KMS-11 (cell line): ENCODE measurements at regions not wholly inside any gene's neighbourhood (a gene's known extent, or its start where the extent isn't known, plus 50 kb on each side); places are given as distances from the start of the nearest gene placed in this dataset.

Source experiments
- H2AFZ ChIP-seq: fragments of 200-600 bp; sonication (generic); 2 replicates; pipeline ENCODE4 v1.6.1; 2016; ENCODE audit warnings: antibody characterized with exemption, mixed run types, low read depth
- H3K27ac ChIP-seq: fragments of 200-600 bp; sonication (generic); 2 replicates; pipeline ENCODE4 v1.6.1; 2016; ENCODE audit warnings: mild to moderate bottlenecking, mixed run types
- H3K27me3 ChIP-seq: fragments of 200-600 bp; sonication (generic); 2 replicates; pipeline ENCODE4 v1.6.1; 2017; ENCODE audit warnings: mild to moderate bottlenecking, low read depth, mixed run types, moderate library complexity; ENCODE audit not compliant: insufficient read depth
- H3K36me3 ChIP-seq: fragments of 200-600 bp; sonication (generic); 2 replicates; pipeline ENCODE4 v1.6.1; 2017; ENCODE audit warnings: mild to moderate bottlenecking, mixed run types; ENCODE audit not compliant: insufficient read depth
- H3K4me1 ChIP-seq: fragments of 200-600 bp; sonication (generic); 2 replicates; pipeline ENCODE4 v1.6.1; 2016; ENCODE audit warnings: mild to moderate bottlenecking, low read depth, mixed run types; ENCODE audit not compliant: poor library complexity, severe bottlenecking
- H3K4me2 ChIP-seq: fragments of 200-600 bp; sonication (generic); 2 replicates; pipeline ENCODE4 v1.7.0; 2016; ENCODE audit warnings: mild to moderate bottlenecking, mixed run types
- H3K4me3 ChIP-seq: fragments of 200-600 bp; sonication (generic); IDR thresholded peaks from 2 replicates; pipeline ENCODE4 v1.6.1; 2017; ENCODE audit warnings: low read depth, low read length, mixed read lengths; ENCODE audit not compliant: insufficient read depth
- H3K79me2 ChIP-seq: fragments of 200-600 bp; sonication (generic); 2 replicates; pipeline ENCODE4 v1.6.1; 2016; ENCODE audit warnings: low read depth, mixed run types; ENCODE audit not compliant: insufficient read depth
- H3K9ac ChIP-seq: fragments of 200-600 bp; sonication (generic); 2 replicates; pipeline ENCODE4 v1.6.1; 2016; ENCODE audit warnings: mild to moderate bottlenecking, mixed run types
- H4K20me1 ChIP-seq: fragments of 200-600 bp; sonication (generic); 2 replicates; pipeline ENCODE4 v1.6.1; 2016; ENCODE audit warnings: mild to moderate bottlenecking, mixed run types; ENCODE audit not compliant: insufficient read depth
- TF ChIP-seq, protein P1 (sequence below): fragments of 200-600 bp; sonication (generic); conservative IDR thresholded peaks from 2 replicates; pipeline ENCODE4 v1.6.1; 2017; ENCODE audit warnings: low read depth, mild to moderate bottlenecking, antibody characterized with exemption, low read length, moderate library complexity, mixed read lengths

DNA sequence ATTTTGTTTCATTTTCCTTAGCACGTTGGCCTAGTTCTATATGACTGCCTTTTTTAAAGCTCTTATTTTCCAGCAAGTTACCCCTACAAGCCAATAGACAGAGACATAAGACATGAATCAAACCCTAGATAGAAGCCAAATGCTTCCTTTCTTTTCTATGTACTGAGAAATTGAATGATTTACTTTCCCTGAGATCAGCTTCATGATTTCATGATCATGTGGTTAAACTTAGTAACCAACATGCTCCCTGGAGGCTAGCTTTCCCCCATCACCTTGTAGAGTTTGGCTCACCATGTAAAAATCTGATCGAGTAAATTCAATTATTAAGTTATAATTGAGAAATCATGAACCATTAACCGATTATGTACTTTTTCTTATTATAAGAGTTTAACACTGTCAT lies 148.1 kb upstream of the LRIG3 start:
- Histone ChIP-seq H3K4me3 (no peak overlapping the region), H3K27me3 (no peaks in the 10 kb centered on the region), H3K79me2 (no peaks in the 10 kb centered on the region), H3K27ac (no peak overlapping the region), H3K36me3 (no peaks in the 10 kb centered on the region), H2AFZ (no peak overlapping the region), H3K9ac (no peak overlapping the region), H3K4me2 (no peak overlapping the region), H3K4me1 (peaks cover 21% of the 10 kb centered on the region), H4K20me1 (no peaks in the 10 kb centered on the region)
- TF ChIP-seq, protein P1, sequence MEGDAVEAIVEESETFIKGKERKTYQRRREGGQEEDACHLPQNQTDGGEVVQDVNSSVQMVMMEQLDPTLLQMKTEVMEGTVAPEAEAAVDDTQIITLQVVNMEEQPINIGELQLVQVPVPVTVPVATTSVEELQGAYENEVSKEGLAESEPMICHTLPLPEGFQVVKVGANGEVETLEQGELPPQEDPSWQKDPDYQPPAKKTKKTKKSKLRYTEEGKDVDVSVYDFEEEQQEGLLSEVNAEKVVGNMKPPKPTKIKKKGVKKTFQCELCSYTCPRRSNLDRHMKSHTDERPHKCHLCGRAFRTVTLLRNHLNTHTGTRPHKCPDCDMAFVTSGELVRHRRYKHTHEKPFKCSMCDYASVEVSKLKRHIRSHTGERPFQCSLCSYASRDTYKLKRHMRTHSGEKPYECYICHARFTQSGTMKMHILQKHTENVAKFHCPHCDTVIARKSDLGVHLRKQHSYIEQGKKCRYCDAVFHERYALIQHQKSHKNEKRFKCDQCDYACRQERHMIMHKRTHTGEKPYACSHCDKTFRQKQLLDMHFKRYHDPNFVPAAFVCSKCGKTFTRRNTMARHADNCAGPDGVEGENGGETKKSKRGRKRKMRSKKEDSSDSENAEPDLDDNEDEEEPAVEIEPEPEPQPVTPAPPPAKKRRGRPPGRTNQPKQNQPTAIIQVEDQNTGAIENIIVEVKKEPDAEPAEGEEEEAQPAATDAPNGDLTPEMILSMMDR, result no peak

DNA sequence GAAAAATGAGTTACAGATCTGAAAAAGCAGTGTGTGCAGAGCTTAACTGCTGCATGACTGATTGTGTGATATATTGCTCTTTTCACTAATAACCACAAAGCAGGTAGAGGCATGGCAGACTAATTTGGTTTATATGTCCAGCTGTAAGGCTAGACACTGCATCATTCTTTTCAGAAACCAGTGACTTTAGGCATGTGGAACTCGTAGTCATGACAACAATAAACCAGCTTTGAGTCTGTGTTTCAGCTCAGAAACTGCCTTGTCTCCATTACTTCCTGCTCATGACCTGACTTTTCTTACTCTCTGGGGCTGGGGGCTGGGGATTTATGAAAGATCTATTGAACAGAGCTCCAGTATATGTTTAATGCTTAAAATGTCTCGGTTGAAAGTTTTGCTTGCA lies 146.8 kb upstream of the LRIG3 start:
- Histone ChIP-seq H3K9ac (no peak overlapping the region), H3K36me3 (no peaks in the 10 kb centered on the region), H3K4me1 (peaks cover 21% of the 10 kb centered on the region), H3K79me2 (no peaks in the 10 kb centered on the region), H3K27me3 (no peaks in the 10 kb centered on the region), H3K27ac (peak overlapping the region; percentile 23; the same call in 1 of the 2 replicates), H4K20me1 (no peaks in the 10 kb centered on the region), H3K4me2 (peak overlapping the region; percentile 18; the same call in 1 of the 2 replicates), H2AFZ (no peak overlapping the region), H3K4me3 (no peak overlapping the region)
- TF ChIP-seq, protein P1, result no peak

DNA sequence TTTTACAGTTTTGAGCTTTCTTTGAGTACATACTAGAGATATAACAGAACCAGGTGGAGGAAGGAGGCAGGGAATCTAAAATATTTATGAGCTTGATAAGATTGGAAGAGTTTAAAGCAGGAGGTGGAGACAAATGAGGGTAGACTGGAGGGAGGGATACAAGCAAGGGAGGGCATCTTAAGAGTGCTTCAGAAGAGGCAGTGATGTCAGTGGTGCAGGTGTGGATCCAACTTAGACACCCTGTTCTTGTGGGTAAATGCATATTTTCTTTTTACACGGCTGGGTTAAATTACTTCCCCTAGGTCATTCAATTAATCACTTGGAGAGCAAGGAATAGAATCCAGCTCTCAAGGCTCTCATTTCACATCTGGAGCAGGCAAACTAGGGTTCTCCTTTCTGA lies 146.1 kb upstream of the LRIG3 start:
- Histone ChIP-seq H3K27ac (0 out of 2 replicates have a peak overlapping the region, but pooled peaks have one; percentile 23), H4K20me1 (no peaks in the 10 kb centered on the region), H3K4me3 (no peak overlapping the region), H3K4me1 (peaks cover 21% of the 10 kb centered on the region), H2AFZ (0 out of 2 replicates have a peak overlapping the region, but pooled peaks have one; percentile 3), H3K27me3 (no peaks in the 10 kb centered on the region), H3K9ac (no peak overlapping the region), H3K36me3 (no peaks in the 10 kb centered on the region), H3K4me2 (peak overlapping the region; percentile 18; the same call in 1 of the 2 replicates), H3K79me2 (no peaks in the 10 kb centered on the region)
- TF ChIP-seq, protein P1, result no peak

- Histone ChIP-seq H3K27ac (no peak overlapping the region), H3K36me3 (no peaks in the 10 kb centered on the region), H4K20me1 (no peaks in the 10 kb centered on the region), H3K9ac (no peak overlapping the region), H3K4me3 (no peak overlapping the region), H3K4me2 (no peak overlapping the region), H2AFZ (no peak overlapping the region), H3K4me1 (no peaks in the 10 kb centered on the region), H3K27me3 (no peaks in the 10 kb centered on the region), H3K79me2 (no peaks in the 10 kb centered on the region)
- TF ChIP-seq, protein P1, result no peak
Observed at GRCh38 chr12:59059088-59059935, 139.0 kb upstream of the LRIG3 start.
